ENCODE measurements at regions not wholly inside any gene's neighbourhood (a gene's known extent, or its start where the extent isn't known, plus 50 kb on each side); places are given as distances from the start of the nearest gene placed in this dataset.

- Histone ChIP-seq H3K4me3 (ENCODE audit: low read length) (no peak overlapping the region), H3K27ac (ENCODE audit: low read length) (no peak overlapping the region), H3F3A (ENCODE audit: insufficient read depth, low read length, poor library complexity, severe bottlenecking) (no peaks in the 10 kb centered on the region), H3K9me3 (ENCODE audit: low read length) (no peaks in the 10 kb centered on the region), H3K36me3 (ENCODE audit: insufficient read depth, low read length) (no peaks in the 10 kb centered on the region), H3K27me3 (ENCODE audit: insufficient read depth, low read depth, low read length) (no peaks in the 10 kb centered on the region), H3K9ac (ENCODE audit: low read length) (no peak overlapping the region), H3K9me2 (ENCODE audit: insufficient read depth, low read length) (no peaks in the 10 kb centered on the region), H4K20me1 (ENCODE audit: insufficient read depth) (no peaks in the 10 kb centered on the region), H3K79me2 (replicated peaks; ENCODE audit: insufficient read depth, low read length) (no peaks in the 10 kb centered on the region), H2AFZ (ENCODE audit: low read depth, low read length) (no peak overlapping the region), H3K4me2 (ENCODE audit: low read length) (no peak overlapping the region)
- no peak for TF ChIP-seq POLR2AphosphoS5 (IDR thresholded peaks at IDR 0.05)
- no peak for TF ChIP-seq MXI1 (conservative IDR thresholded peaks at IDR 0.05; ENCODE audit: poor library complexity, severe bottlenecking)
- no peak for TF ChIP-seq SMC3 (conservative IDR thresholded peaks at IDR 0.05; ENCODE audit: poor library complexity)
- TF ChIP-seq EP300 (conservative IDR thresholded peaks at IDR 0.05; ENCODE audit: poor library complexity, severe bottlenecking) = no peak
- no peak for TF ChIP-seq RAD21 (conservative IDR thresholded peaks at IDR 0.05)
- no peak for TF ChIP-seq REST (IDR thresholded peaks at IDR 0.05; ENCODE audit: borderline replicate concordance)
- no peak for TF ChIP-seq EZH2 (IDR thresholded peaks at IDR 0.05; ENCODE audit: borderline replicate concordance, insufficient read depth, low read length, poor library complexity, severe bottlenecking)
- no peak for TF ChIP-seq CTCF (IDR thresholded peaks at IDR 0.05; ENCODE audit: poor library complexity, severe bottlenecking)
- TF ChIP-seq TAF1 (IDR thresholded peaks at IDR 0.05; ENCODE audit: low read depth) = no peak
Observed at GRCh38 chr11:37762079-37762478, 1164.0 kb upstream of the RAG2 start.

GRCh38 chr11:37755521-37755920 is 1157.5 kb upstream of the RAG2 start:
- no peaks in the 10 kb centered on the region for H3K27me3 ChIP-seq (ENCODE audit: insufficient read depth, low read depth, low read length)
- no peak overlapping the region for H3K4me2 ChIP-seq (ENCODE audit: low read length)
- no peak overlapping the region for H2AFZ ChIP-seq (ENCODE audit: low read depth, low read length)
- H3K9me3 ChIP-seq (ENCODE audit: low read length) = no peaks in the 10 kb centered on the region
- H3K9ac ChIP-seq (ENCODE audit: low read length) = no peak overlapping the region
- no peak overlapping the region for H3K4me3 ChIP-seq (ENCODE audit: low read length)
- no peaks in the 10 kb centered on the region for H3K36me3 ChIP-seq (ENCODE audit: insufficient read depth, low read length)
- no peaks in the 10 kb centered on the region for H3F3A ChIP-seq (ENCODE audit: insufficient read depth, low read length, poor library complexity, severe bottlenecking)
- H4K20me1 ChIP-seq (ENCODE audit: insufficient read depth) = no peaks in the 10 kb centered on the region
- H3K9me2 ChIP-seq (ENCODE audit: insufficient read depth, low read length) = no peaks in the 10 kb centered on the region
- TF ChIP-seq POLR2AphosphoS5 (IDR thresholded peaks at IDR 0.05) (no peak), SMC3 (conservative IDR thresholded peaks at IDR 0.05; ENCODE audit: poor library complexity) (no peak), CTCF (IDR thresholded peaks at IDR 0.05; ENCODE audit: poor library complexity, severe bottlenecking) (no peak), REST (IDR thresholded peaks at IDR 0.05; ENCODE audit: borderline replicate concordance) (no peak), MXI1 (conservative IDR thresholded peaks at IDR 0.05; ENCODE audit: poor library complexity, severe bottlenecking) (no peak), TAF1 (IDR thresholded peaks at IDR 0.05; ENCODE audit: low read depth) (no peak), EP300 (conservative IDR thresholded peaks at IDR 0.05; ENCODE audit: poor library complexity, severe bottlenecking) (no peak), EZH2 (IDR thresholded peaks at IDR 0.05; ENCODE audit: borderline replicate concordance, insufficient read depth, low read length, poor library complexity, severe bottlenecking) (no peak), RAD21 (conservative IDR thresholded peaks at IDR 0.05) (no peak)
- no peaks in the 10 kb centered on the region for H3K79me2 ChIP-seq (replicated peaks; ENCODE audit: insufficient read depth, low read length)
- H3K27ac ChIP-seq (ENCODE audit: low read length) = no peak overlapping the region
